ENCODE measurements at regions not wholly inside any gene's neighbourhood (a gene's known extent, or its start where the extent isn't known, plus 50 kb on each side); places are given as distances from the start of the nearest gene placed in this dataset.

DNA sequence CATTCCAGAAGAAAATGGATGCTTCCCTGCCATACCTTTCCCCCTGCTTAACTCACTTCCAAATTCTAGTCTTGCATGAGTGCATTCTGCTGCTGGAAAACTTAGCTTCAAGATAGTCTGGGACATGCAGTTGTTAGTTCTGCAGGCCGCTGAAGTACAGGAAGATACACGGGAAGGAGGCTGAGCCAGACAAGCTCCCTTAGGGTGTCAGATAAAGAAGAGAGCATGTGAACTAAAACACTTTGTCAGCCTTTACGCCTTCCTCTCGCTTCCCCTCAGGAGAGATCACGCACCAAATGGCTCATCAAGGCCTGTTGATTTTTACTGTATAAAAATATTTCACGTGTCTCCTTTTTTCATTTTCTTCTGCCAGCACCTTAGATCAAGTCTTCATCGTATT, 420.7 kb downstream of the INSC start:
- DNase-seq (ENCODE audit: low read depth in 2 of 2): no peak

DNA sequence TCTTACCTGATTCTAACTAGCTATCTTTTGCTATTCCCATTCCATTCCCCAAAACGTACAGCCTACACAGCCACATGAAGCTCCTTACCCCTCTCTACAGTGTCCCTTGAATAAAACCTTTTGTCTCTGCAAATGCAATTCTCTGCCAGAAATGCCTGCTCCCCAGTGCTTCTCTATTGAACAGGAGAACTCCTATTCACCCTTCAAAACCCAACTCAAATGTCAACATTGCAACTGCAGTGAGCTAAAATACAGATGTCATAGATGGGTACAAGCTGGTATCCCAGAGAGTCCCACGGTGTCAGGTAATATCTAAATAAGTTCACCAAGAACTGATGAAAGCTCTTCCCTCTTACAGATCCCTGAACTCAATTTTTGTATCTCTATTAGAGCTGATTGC, 421.7 kb downstream of the INSC start:
- DNase-seq (ENCODE audit: low read depth in 2 of 2): no peak

GRCh38 chr11:15539645-15540044, 424.9 kb downstream of the INSC start:
- no peak for DNase-seq (ENCODE audit: low read depth in 2 of 2)

DNA sequence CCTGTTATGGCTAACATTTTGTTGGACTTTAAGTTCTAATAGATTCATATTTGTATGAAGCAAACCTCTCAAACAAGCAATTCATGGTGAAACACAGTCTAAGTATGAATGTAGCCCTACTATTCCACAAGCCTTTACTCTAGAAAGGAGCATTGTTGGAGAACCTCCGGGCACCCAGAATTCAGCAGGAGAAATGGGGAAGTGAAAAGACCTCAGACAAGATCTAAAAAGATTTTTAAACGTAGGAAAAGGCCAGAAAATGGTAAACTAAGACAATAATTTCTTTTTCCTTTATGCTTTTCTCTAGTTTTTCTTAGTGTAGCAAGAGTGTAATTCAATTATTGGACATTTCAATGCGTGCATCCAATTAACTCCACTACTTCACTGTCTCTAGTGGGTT, 426.4 kb downstream of the INSC start:
- DNase-seq (ENCODE audit: low read depth in 2 of 2): no peak

- DNase-seq (ENCODE audit: low read depth in 2 of 2): no peak
Observed at GRCh38 chr11:15544353-15544752, 429.6 kb downstream of the INSC start.

- DNase-seq (ENCODE audit: low read depth in 2 of 2): no peak
Observed at GRCh38 chr11:15547685-15548084, 433.0 kb downstream of the INSC start.

- DNase-seq (ENCODE audit: low read depth in 2 of 2): no peak
Observed at GRCh38 chr11:15551901-15552851, 437.5 kb downstream of the INSC start.

DNA sequence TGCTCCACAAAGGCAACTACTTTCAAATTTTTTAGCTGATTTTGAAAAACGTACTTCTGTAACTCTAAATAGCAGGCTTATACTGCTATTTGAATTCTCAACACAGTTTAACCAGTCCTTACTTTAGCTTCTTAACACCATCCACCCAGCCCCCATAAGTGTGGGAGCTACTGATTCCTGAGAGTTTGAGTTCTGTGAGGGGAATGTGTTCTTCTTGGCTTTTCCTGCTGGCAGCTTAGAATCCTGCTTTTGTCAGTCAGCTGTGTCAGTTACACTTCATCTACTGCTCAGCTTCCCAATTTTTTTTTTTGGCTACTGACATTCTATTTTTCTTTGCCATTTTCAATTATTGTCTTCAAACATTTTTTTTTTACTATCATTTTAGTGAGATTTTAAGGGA, 440.4 kb downstream of the INSC start:
- no peak for DNase-seq (ENCODE audit: low read depth in 2 of 2)

DNA sequence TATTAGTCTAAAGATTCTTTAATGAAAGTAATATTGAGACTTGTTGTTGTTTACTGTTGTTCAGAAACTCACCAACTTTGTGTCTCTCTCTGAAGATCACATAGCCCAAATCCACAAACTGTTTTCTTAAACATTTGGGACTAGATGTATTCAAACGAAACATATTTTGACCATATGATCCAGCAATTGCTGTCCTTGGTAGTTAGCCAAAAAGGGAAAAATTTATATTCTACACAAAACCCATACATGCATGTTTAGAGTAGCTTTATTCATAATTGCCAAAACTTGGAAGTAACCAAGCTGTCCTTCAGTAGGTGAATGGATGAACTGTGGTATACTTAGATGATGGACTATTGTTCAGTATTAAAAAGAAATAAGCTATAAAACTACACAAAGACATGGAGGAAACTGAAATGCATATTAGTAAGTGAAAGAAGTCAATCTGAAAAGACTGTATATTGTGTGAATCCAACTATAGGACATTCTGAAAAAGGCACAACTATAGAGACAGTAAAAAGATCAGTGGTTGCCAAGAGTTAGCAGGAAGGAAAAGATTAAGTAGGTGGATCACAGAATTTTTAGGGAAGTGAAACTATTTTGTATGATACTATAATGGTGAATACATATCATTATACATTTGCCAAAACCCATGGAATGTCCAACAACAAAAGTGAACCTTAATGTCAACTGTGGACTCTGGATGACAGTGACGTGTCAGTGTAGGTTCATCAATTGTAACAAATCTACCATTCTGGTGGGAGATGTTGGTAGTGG, 442.9 kb downstream of the INSC start:
- no peak for DNase-seq (ENCODE audit: low read depth in 2 of 2)

DNA sequence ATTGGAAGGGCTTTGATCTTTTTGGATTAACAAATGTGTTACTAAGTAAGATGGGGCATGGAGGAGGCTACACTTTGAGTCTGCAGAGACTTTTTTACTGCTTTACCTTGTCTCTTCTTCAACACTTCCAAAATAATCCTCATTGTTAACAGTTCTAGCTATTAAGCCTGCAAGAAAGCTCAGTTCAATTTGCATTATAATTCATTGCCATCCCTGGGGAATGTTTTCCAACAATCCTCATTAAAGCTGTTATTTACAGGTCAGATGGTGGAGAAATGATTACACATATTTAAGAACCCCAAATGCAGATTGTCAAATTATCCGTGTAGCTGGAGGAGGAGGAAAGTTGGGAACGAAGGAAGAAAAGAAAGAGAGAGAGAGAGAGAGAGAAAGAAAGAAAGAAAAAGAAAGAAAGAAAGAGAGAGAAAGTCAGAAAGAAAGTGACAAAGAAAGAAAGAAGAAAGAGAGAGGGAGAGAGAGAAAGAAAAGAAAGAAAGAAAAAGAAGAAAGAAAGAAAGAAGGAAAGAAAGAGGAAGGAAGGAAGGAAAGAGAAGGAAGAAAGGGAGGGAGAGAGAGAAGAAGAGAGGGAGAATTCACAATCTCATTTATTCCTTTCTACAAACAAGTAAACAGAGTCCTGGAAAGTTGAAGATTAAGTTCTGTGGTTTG, 443.9 kb downstream of the INSC start:
- no peak for DNase-seq (ENCODE audit: low read depth in 2 of 2)

DNA sequence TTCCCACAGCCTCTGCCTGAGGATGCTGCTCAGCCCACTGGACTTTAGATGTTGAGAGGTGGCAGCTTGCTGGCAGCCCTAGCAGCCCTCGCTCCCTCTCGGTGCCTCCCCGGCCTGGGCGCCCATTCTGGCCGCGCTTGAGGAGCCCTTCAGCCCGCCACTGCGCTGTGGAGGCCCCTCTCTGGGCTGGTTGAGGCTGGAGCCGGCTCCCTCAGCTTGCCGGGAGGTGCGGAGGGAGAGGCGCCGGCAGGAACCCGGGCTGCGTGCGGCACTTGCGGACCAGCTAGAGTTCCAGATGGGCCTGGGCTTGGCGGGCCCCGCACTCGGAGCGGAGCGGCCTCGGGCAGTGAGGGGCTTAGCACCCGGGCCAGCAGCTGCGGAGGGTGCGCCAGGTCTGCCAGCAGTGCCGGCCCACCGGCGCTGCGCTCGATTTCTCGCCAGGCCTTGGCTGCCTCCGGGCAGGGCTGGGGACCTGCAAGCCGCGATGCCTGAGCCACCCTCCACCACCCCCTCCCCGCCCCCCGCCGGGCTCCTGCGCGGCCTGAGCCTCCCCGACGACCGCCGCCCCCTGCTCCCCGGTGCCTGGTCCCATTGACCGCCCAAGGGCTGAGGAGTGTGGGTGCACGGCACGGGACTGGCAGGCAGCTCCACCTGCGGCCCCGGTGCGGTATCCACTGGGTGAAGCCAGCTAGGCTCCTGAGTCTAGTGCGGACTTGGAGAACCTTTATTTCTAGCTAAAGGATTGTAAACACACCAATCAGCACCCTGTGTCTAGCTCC, 446.2 kb downstream of the INSC start:
- DNase-seq (ENCODE audit: low read depth in 2 of 2): no peak

- DNase-seq (ENCODE audit: low read depth in 2 of 2): no peak
Observed at GRCh38 chr11:15562230-15562629, 447.5 kb downstream of the INSC start.

- no peak for DNase-seq (ENCODE audit: low read depth in 2 of 2)
Observed at GRCh38 chr11:15563054-15563453, 448.3 kb downstream of the INSC start.

- DNase-seq (ENCODE audit: low read depth in 2 of 2): no peak
Observed at GRCh38 chr11:15565880-15566279, 451.2 kb downstream of the INSC start.

GRCh38 chr11:15568440-15568839, 453.7 kb downstream of the INSC start:
- no peak for DNase-seq (ENCODE audit: low read depth in 2 of 2)

- DNase-seq (ENCODE audit: low read depth in 2 of 2): no peak
Observed at GRCh38 chr11:15569305-15570025, 454.7 kb downstream of the INSC start.

- no peak for DNase-seq (ENCODE audit: low read depth in 2 of 2)
Observed at GRCh38 chr11:15575409-15575808, 460.7 kb downstream of the INSC start.

DNA sequence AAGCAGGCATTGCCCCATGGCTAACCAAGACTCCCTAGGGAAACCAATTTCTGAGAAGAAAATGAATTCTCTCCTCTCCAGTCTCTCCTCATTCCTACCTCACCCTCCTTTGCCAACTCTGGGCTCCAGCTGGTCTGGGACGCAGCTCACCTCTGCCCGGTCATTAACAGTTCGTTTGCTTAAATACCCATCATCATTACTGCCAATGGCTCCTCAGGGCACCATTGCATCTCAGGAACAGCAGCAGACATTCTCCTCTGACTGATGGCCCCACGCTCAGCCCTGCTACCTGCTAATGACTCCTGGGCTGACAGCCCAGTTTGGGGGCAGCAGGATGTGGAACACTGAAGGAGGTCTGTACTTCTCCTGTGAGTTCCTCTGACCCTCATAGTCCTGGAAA, 462.0 kb downstream of the INSC start:
- no peak for DNase-seq (ENCODE audit: low read depth in 2 of 2)

- no peak for DNase-seq (ENCODE audit: low read depth in 2 of 2)
Observed at GRCh38 chr11:15577519-15577918, 462.8 kb downstream of the INSC start.

- no peak for DNase-seq (ENCODE audit: low read depth in 2 of 2)
Observed at GRCh38 chr11:15579287-15580001, 464.7 kb downstream of the INSC start.
